ENCODE measurements at regions not wholly inside any gene's neighbourhood (a gene's known extent, or its start where the extent isn't known, plus 50 kb on each side); places are given as distances from the start of the nearest gene placed in this dataset.
A peak's percentile ranks its signal among the peaks of the same experiment; 100 is the strongest.
"Not testable (repeated sequence)": the region's sequence is repeated elsewhere in the genome, so short reads cannot be mapped to it uniquely, and the experiment has no call there.

- no peak for TF ChIP-seq L3MBTL2 (conservative IDR thresholded peaks at IDR 0.05)
- no peak for TF ChIP-seq FOXA1 (IDR thresholded peaks at IDR 0.05)
- no peak for TF ChIP-seq ELF4 (IDR thresholded peaks at IDR 0.05)
- TF ChIP-seq SUZ12 (IDR thresholded peaks at IDR 0.05) = no peak
- TF ChIP-seq PKNOX1 (IDR thresholded peaks at IDR 0.05) = no peak
- no peak for TF ChIP-seq TARDBP (IDR thresholded peaks at IDR 0.05)
- no peak for TF ChIP-seq ZNF384 (IDR thresholded peaks at IDR 0.05)
- TF ChIP-seq BHLHE40 (IDR thresholded peaks at IDR 0.05; ENCODE audit: borderline replicate concordance) = no peak
- no peak for TF ChIP-seq HDGF (IDR thresholded peaks at IDR 0.05; ENCODE audit: borderline replicate concordance)
- TF ChIP-seq ARNT (IDR thresholded peaks at IDR 0.05) = no peak
- ChIA-PET CTCF (no interaction called here), POLR2A (no interaction called here)
- DNase-seq (ENCODE audit: extremely low spot score) = no peak
These were observed 153.1 kb upstream of the FOXG1 start for GRCh38 chr14:28613532-28613931.

GRCh38 chr14:28626780-28627179, 139.8 kb upstream of the FOXG1 start:
- ChIA-PET CTCF (no interaction called here), POLR2A (no interaction called here)
- DNase-seq (ENCODE audit: extremely low spot score) = no peak
- TF ChIP-seq FOXK2 (IDR thresholded peaks at IDR 0.05) (no peak), SUZ12 (IDR thresholded peaks at IDR 0.05) (no peak), ZNF384 (IDR thresholded peaks at IDR 0.05) (no peak), FOXA1 (IDR thresholded peaks at IDR 0.05) (no peak), CTBP1 (IDR thresholded peaks at IDR 0.05; ENCODE audit: borderline replicate concordance) (no peak), ARNT (IDR thresholded peaks at IDR 0.05) (no peak), TARDBP (IDR thresholded peaks at IDR 0.05) (no peak), LEF1 (IDR thresholded peaks at IDR 0.05; ENCODE audit: borderline replicate concordance) (no peak), L3MBTL2 (conservative IDR thresholded peaks at IDR 0.05) (no peak), SP1 (IDR thresholded peaks at IDR 0.05) (no peak), FOXM1 (IDR thresholded peaks at IDR 0.05; ENCODE audit: borderline replicate concordance) (no peak), BHLHE40 (IDR thresholded peaks at IDR 0.05; ENCODE audit: borderline replicate concordance) (no peak), HDGF (IDR thresholded peaks at IDR 0.05; ENCODE audit: borderline replicate concordance) (no peak), PKNOX1 (IDR thresholded peaks at IDR 0.05) (no peak), ELF4 (IDR thresholded peaks at IDR 0.05) (no peak), NFRKB (IDR thresholded peaks at IDR 0.05) (no peak)

GRCh38 chr14:28629328-28630004, 137.1 kb upstream of the FOXG1 start:
- POLR2A ChIA-PET = no interaction called here
- DNase-seq (ENCODE audit: extremely low spot score) = no peak
- CTCF ChIA-PET = interaction anchor here (0.6 kb wide), 1 partner anchor 20 kb away, joined by 9 read pairs; no protein-coding TSS in a partner anchor
- TF ChIP-seq ZNF384 (IDR thresholded peaks at IDR 0.05) = no peak
- TF ChIP-seq BHLHE40 (IDR thresholded peaks at IDR 0.05; ENCODE audit: borderline replicate concordance) = no peak
- TF ChIP-seq SP1 (IDR thresholded peaks at IDR 0.05) = no peak
- no peak for TF ChIP-seq HDGF (IDR thresholded peaks at IDR 0.05; ENCODE audit: borderline replicate concordance)
- no peak for TF ChIP-seq FOXA1 (IDR thresholded peaks at IDR 0.05)
- TF ChIP-seq FOXK2 (IDR thresholded peaks at IDR 0.05) = no peak

- CTCF ChIA-PET = no interaction called here
- no peak for DNase-seq (ENCODE audit: extremely low spot score)
- POLR2A ChIA-PET = no interaction called here
- TF ChIP-seq SUZ12 (IDR thresholded peaks at IDR 0.05) (no peak), BHLHE40 (IDR thresholded peaks at IDR 0.05; ENCODE audit: borderline replicate concordance) (no peak), ARNT (IDR thresholded peaks at IDR 0.05) (no peak), ELF4 (IDR thresholded peaks at IDR 0.05) (no peak), NFRKB (IDR thresholded peaks at IDR 0.05) (no peak), FOXM1 (IDR thresholded peaks at IDR 0.05; ENCODE audit: borderline replicate concordance) (no peak), ZNF384 (IDR thresholded peaks at IDR 0.05) (no peak), FOXA1 (IDR thresholded peaks at IDR 0.05) (no peak)
These were observed 136.5 kb upstream of the FOXG1 start for GRCh38 chr14:28630100-28630499.

GRCh38 chr14:28635387-28635786, 131.2 kb upstream of the FOXG1 start:
- TF ChIP-seq NFRKB (IDR thresholded peaks at IDR 0.05) (no peak), ZNF384 (IDR thresholded peaks at IDR 0.05) (peak; percentile 74)
- POLR2A ChIA-PET = no interaction called here
- CTCF ChIA-PET = interaction anchor here (0.6 kb wide), 2 partner anchors 180 to 279 kb away, joined by 3 to 4 read pairs; no protein-coding TSS in a partner anchor
- DNase-seq (ENCODE audit: extremely low spot score) = no peak

- DNase-seq (ENCODE audit: extremely low spot score); POLR2A ChIA-PET: not testable (repeated sequence)
- CTCF ChIA-PET = interaction anchor here (0.6 kb wide), 1 partner anchor 1435 kb away, joined by 6 read pairs; no protein-coding TSS in a partner anchor
These were observed 130.8 kb upstream of the FOXG1 start for GRCh38 chr14:28635816-28636215.

GRCh38 chr14:28641189-28641588, 125.4 kb upstream of the FOXG1 start:
- CTCF ChIA-PET; POLR2A ChIA-PET; DNase-seq (ENCODE audit: extremely low spot score): not testable (repeated sequence)

GRCh38 chr14:28651148-28651547, 115.4 kb upstream of the FOXG1 start:
- POLR2A ChIA-PET = no interaction called here
- CTCF ChIA-PET = no interaction called here

More at GRCh38 chr14:28651148-28651547, 115.4 kb upstream of the FOXG1 start:
- DNase-seq (ENCODE audit: extremely low spot score) = no peak
- TF ChIP-seq SP1 (IDR thresholded peaks at IDR 0.05) (no peak), L3MBTL2 (conservative IDR thresholded peaks at IDR 0.05) (no peak), SUZ12 (IDR thresholded peaks at IDR 0.05) (no peak), ARNT (IDR thresholded peaks at IDR 0.05) (no peak), FOXA1 (IDR thresholded peaks at IDR 0.05) (no peak), HDGF (IDR thresholded peaks at IDR 0.05; ENCODE audit: borderline replicate concordance) (no peak), LEF1 (IDR thresholded peaks at IDR 0.05; ENCODE audit: borderline replicate concordance) (no peak), BHLHE40 (IDR thresholded peaks at IDR 0.05; ENCODE audit: borderline replicate concordance) (no peak), ZNF384 (IDR thresholded peaks at IDR 0.05) (no peak), NFRKB (IDR thresholded peaks at IDR 0.05) (no peak), PKNOX1 (IDR thresholded peaks at IDR 0.05) (no peak), FOXM1 (IDR thresholded peaks at IDR 0.05; ENCODE audit: borderline replicate concordance) (no peak), CTBP1 (IDR thresholded peaks at IDR 0.05; ENCODE audit: borderline replicate concordance) (no peak), ELF4 (IDR thresholded peaks at IDR 0.05) (no peak), FOXK2 (IDR thresholded peaks at IDR 0.05) (no peak), TARDBP (IDR thresholded peaks at IDR 0.05) (no peak)

All from HEK293T (cell line).